ENCODE measurements at regions not wholly inside any gene's neighbourhood (a gene's known extent, or its start where the extent isn't known, plus 50 kb on each side); places are given as distances from the start of the nearest gene placed in this dataset.
"Not testable (repeated sequence)": the region's sequence is repeated elsewhere in the genome, so short reads cannot be mapped to it uniquely, and the experiment has no call there.

GRCh38 chr3:27661797-27662196 is 60.3 kb downstream of the EOMES start:
- no peak for FAIRE-seq

- no peak for FAIRE-seq
Measured at GRCh38 chr3:27659279-27660021, 62.7 kb downstream of the EOMES start.

- no peak for FAIRE-seq
Measured at GRCh38 chr3:27658741-27659140, 63.4 kb downstream of the EOMES start.

GRCh38 chr3:27657871-27658270 is 64.3 kb downstream of the EOMES start:
- no peak for FAIRE-seq

GRCh38 chr3:27657404-27657803 is 64.7 kb downstream of the EOMES start:
- no peak for FAIRE-seq

DNA sequence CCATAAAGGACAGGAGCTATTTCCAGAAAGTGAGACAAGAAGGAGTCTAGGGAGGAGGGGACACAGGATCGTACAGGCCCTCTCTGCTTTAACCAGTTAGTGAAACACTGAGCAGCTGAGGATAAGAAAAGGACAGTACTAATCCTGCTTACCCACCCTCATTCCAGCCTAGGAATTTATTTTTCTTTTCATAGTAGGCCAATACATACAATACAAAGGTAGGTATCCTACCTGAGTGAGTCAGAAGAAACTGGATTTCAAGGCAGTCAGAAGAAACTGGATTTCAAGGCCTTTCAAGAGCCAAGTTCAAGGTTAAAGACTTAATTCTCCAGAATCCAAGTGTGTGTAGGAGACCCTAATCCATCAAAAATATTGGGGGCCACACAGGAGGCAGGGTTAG is 65.3 kb downstream of the EOMES start:
- no peak for FAIRE-seq

- no peak for FAIRE-seq
Measured at GRCh38 chr3:27655547-27655946, 66.6 kb downstream of the EOMES start.

DNA sequence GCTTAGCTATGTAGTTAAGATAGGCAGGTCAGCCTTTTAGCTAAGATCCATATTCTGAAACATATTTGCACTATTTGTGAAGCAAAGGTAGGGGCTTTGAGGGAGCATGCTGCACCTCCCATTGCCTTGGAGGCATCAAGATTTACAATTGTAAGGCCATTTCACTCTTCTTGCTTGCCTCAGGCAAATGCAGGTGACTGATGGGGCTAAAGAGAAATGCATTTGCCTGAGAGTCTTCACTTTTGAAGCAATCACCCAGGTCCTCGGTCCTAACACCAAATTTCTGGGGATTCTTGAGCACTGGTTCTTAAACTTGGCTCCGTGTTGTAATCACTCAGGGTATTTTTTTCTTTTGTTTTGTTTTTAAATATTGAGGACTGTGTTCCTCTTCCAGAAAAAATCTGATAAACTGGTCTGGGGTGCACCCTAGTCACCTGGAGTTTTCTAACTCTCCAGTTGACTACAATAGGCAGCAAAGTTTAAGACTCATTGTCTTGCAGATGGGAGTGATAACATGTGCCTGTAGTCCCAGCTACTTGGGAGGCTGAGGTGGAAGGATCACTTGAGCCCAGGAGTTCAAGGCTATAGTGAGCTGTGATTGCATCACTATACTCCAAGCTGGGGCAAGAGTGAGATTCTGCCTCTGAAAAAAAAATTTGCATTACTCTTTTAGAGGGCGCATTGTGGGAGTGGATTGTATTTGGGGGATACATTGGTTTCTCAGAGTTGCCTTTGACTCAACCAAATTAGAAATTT is 68.1 kb downstream of the EOMES start:
- FAIRE-seq, result no peak

GRCh38 chr3:27649277-27649676 is 72.8 kb downstream of the EOMES start:
- no peak for FAIRE-seq

DNA sequence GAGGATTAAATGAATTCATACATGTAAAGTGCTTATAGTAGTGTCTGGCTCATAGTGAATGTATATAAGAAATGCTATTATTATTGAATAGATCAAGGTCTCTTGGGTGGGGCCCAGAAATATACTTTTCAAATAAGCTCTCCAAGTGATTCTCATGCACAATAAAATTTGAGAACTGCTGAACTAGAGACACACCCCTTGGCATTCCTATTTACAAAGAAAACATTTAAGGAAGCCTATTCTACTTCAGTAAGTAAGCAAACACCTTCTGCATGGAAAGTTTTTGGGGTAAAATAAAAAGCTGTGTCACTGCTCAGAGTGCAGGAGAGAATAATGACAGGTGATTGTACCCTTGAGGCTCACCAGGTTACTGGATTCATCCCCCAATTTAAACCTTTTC is 75.2 kb downstream of the EOMES start:
- no peak for FAIRE-seq

- FAIRE-seq, result no peak
Measured at GRCh38 chr3:27644941-27645340, 77.2 kb downstream of the EOMES start.

GRCh38 chr3:27643355-27643754 is 78.8 kb downstream of the EOMES start:
- no peak for FAIRE-seq

- no peak for FAIRE-seq
Measured at GRCh38 chr3:27642796-27643195, 79.3 kb downstream of the EOMES start.

- peak; percentile 17 for FAIRE-seq
Measured at GRCh38 chr3:27641888-27642601, 80.1 kb downstream of the EOMES start.

- FAIRE-seq, result no peak
Measured at GRCh38 chr3:27641271-27641800, 80.8 kb downstream of the EOMES start.

- FAIRE-seq, result no peak
Measured at GRCh38 chr3:27639271-27639670, 82.9 kb downstream of the EOMES start.

- no peak for FAIRE-seq
Measured at GRCh38 chr3:27638594-27638993, 83.5 kb downstream of the EOMES start.

DNA sequence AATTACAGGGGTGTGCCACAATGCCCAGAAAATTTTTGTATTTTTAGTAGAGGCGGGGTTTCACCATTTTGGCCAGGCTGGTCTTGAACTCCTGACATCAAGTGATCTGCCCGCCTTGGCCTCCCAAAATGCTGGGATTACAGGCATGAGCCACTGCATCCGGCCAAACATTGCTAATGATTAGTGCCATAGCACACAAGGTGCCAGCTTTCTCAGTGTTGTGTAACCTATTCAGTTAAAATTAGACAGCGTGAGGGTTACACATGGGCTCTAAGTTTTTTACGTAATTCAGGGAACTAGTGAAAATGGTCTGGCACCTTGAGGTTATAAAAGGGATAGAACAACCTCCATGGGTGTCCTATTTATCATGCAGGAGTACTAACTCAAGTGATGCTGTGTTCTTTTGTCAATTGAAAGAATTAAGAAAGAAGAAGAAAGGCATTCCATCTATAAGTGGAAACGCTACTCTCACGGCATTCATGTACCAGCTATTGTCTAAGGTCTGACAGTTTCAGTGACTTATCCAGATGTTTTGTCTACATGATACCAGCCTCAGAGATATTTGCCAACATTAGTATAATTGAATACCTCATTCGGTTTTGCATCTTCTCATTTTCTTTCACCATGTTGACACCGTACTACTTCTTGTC is 84.7 kb downstream of the EOMES start:
- FAIRE-seq, result no peak

DNA sequence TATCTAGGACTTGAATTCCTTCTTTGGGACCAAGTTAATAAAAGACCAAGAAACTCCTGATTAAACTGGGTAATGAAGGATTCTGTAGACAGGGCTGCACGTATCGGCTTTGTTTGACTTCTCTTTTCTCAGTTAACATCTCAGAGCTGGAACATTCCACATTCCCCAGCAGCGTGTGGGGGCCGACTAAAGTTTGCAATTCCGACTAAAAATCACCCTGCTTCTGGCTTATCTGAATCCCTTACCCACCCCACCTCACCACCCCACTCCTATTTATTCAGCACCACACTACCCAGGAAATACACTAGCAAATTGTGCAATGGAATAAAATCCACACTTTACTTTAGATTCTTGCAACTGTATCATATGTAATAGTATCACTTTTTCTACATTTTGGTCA is 87.1 kb downstream of the EOMES start:
- FAIRE-seq, result not testable (repeated sequence)

GRCh38 chr3:27633224-27633545 is 88.9 kb downstream of the EOMES start:
- no peak for FAIRE-seq

GRCh38 chr3:27632431-27633223 is 89.5 kb downstream of the EOMES start:
- no peak for FAIRE-seq

GRCh38 chr3:27630885-27631284 is 91.2 kb downstream of the EOMES start:
- no peak for FAIRE-seq
